DND-41 (cell line): ENCODE measurements at regions not wholly inside any gene's neighbourhood (a gene's known extent, or its start where the extent isn't known, plus 50 kb on each side); places are given as distances from the start of the nearest gene placed in this dataset.
"Not testable (repeated sequence)": the region's sequence is repeated elsewhere in the genome, so short reads cannot be mapped to it uniquely, and the experiment has no call there.

Source experiments
- CTCF ChIP-seq: IDR thresholded peaks from 2 replicates; pipeline ENCODE4 v1.5.1; 2012; ENCODE audit warnings: borderline replicate concordance, low read length, moderate library complexity, mild to moderate bottlenecking; ENCODE audit not compliant: poor library complexity, severe bottlenecking; ENCODE audit errors: extremely low read depth
- EZH2 ChIP-seq: IDR thresholded peaks from 3 replicates; pipeline ENCODE4 v1.6.1; 2012; ENCODE audit warnings: borderline replicate concordance, low read depth, mild to moderate bottlenecking, moderate library complexity, low read length, inconsistent platforms; ENCODE audit not compliant: severe bottlenecking

DNA sequence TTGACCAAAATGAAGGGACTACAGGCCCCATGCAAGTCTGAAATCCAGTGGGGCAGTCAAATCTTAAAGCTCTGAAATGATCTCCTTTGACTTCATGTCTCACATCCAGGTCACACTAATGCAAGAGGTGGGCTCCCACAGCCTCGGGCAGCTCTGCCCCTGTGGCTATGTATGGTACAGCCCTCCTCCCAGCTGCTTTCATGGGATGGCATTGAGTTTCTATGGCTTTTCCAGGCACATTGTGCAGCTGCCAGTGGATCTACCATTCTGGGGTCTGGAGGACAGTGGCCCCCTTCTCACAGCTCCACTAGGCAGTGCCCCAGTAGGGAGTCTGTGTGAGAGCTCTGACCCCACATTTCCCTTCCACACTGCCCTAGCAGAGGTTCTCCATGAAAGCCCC lies 107.0 kb upstream of the FRMD1 start:
- not testable (repeated sequence) for TF ChIP-seq EZH2, CTCF
